ENCODE measurements at regions not wholly inside any gene's neighbourhood (a gene's known extent, or its start where the extent isn't known, plus 50 kb on each side); places are given as distances from the start of the nearest gene placed in this dataset.

DNA sequence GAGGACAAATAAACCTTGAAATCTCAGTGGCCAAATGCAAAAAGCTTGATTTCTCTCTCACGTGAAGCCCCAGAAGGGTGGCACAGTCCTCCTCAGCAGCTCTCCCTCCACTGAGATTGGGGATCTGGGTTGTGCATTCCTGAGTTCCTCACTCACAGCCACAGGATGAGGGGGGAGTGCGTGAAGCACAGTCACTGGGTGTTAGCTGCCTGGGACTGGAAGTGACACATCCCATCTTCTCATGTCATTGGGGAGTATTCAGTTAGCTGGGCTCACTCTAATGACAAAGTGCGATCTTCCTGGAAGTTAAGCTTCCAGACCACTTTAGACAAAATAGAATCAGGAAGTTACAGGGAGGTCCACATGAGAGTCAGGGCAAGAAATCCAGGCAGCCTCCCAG, 192.2 kb upstream of the LRFN2 start:
- Histone ChIP-seq H3K9ac (ENCODE audit: low read length) (no peak overlapping the region), H3K79me2 (ENCODE audit: insufficient read depth, low read length) (no peaks in the 10 kb centered on the region), H3K4me3 (ENCODE audit: insufficient read depth, low read length, poor library complexity, severe bottlenecking) (no peak overlapping the region), H2AFZ (ENCODE audit: low read depth, low read length, severe bottlenecking) (no peak overlapping the region), H4K20me1 (ENCODE audit: low read depth, low read length) (no peaks in the 10 kb centered on the region), H3K4me2 (ENCODE audit: low read depth, low read length, poor library complexity, severe bottlenecking) (no peak overlapping the region), H3K36me3 (ENCODE audit: low read length) (no peaks in the 10 kb centered on the region), H3K9me3 (ENCODE audit: insufficient read depth, low read length) (no peaks in the 10 kb centered on the region), H3K27ac (ENCODE audit: low read depth, low read length) (no peak overlapping the region), H3F3A (ENCODE audit: insufficient read depth) (no peaks in the 10 kb centered on the region), H3K27me3 (ENCODE audit: low read length) (no peaks in the 10 kb centered on the region), H3K9me2 (replicated peaks; ENCODE audit: insufficient read depth, low read length) (no peaks in the 10 kb centered on the region)
- TF ChIP-seq EZH2phosphoT487 (conservative IDR thresholded peaks at IDR 0.05; ENCODE audit: low read length) = no peak
- TF ChIP-seq CTCF (IDR thresholded peaks at IDR 0.05; ENCODE audit: insufficient read depth, low read length, poor library complexity, severe bottlenecking) = no peak

- H3K9ac ChIP-seq (ENCODE audit: low read length) = no peak overlapping the region
- no peaks in the 10 kb centered on the region for H3K36me3 ChIP-seq (ENCODE audit: low read length)
- H3K27me3 ChIP-seq (ENCODE audit: low read length) = no peaks in the 10 kb centered on the region
- H2AFZ ChIP-seq (ENCODE audit: low read depth, low read length, severe bottlenecking) = no peak overlapping the region
- H3F3A ChIP-seq (ENCODE audit: insufficient read depth) = no peaks in the 10 kb centered on the region
- H4K20me1 ChIP-seq (ENCODE audit: low read depth, low read length) = no peaks in the 10 kb centered on the region
- H3K9me2 ChIP-seq (replicated peaks; ENCODE audit: insufficient read depth, low read length) = no peaks in the 10 kb centered on the region
- no peak overlapping the region for H3K27ac ChIP-seq (ENCODE audit: low read depth, low read length)
- no peaks in the 10 kb centered on the region for H3K9me3 ChIP-seq (ENCODE audit: insufficient read depth, low read length)
- H3K4me2 ChIP-seq (ENCODE audit: low read depth, low read length, poor library complexity, severe bottlenecking) = no peak overlapping the region
- no peaks in the 10 kb centered on the region for H3K79me2 ChIP-seq (ENCODE audit: insufficient read depth, low read length)
- no peak overlapping the region for H3K4me3 ChIP-seq (ENCODE audit: insufficient read depth, low read length, poor library complexity, severe bottlenecking)
- no peak for TF ChIP-seq EZH2phosphoT487 (conservative IDR thresholded peaks at IDR 0.05; ENCODE audit: low read length)
- TF ChIP-seq CTCF (IDR thresholded peaks at IDR 0.05; ENCODE audit: insufficient read depth, low read length, poor library complexity, severe bottlenecking) = no peak
These were observed 191.8 kb upstream of the LRFN2 start for GRCh38 chr6:40778918-40779317.

DNA sequence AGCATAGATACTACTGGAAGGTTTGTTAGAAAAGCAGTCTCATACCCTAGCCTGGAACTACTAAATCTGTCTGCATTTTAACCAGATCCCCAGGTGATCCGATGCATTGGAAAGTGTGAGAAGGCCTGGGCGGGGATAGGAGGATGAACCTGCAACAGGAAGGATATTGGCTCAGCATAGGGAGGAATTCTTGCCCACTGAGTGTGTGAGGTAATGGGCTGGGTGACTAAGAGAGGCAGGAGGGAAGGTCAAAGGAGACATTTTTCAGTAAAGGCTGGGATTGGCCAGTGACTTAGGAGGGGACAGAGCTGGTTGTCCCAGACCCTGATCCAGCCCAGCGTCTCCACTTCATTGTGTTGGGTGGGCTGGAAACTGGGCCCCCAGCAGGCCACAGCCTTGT, 191.0 kb upstream of the LRFN2 start:
- Histone ChIP-seq H2AFZ (ENCODE audit: low read depth, low read length, severe bottlenecking) (no peak overlapping the region), H3K27me3 (ENCODE audit: low read length) (no peaks in the 10 kb centered on the region), H3K9me3 (ENCODE audit: insufficient read depth, low read length) (no peaks in the 10 kb centered on the region)

More for the DNA sequence above, 191.0 kb upstream of the LRFN2 start:
- Histone ChIP-seq H3K9ac (ENCODE audit: low read length) (no peak overlapping the region), H3K36me3 (ENCODE audit: low read length) (no peaks in the 10 kb centered on the region), H3K4me3 (ENCODE audit: insufficient read depth, low read length, poor library complexity, severe bottlenecking) (no peak overlapping the region), H4K20me1 (ENCODE audit: low read depth, low read length) (no peaks in the 10 kb centered on the region), H3K9me2 (replicated peaks; ENCODE audit: insufficient read depth, low read length) (no peaks in the 10 kb centered on the region), H3K79me2 (ENCODE audit: insufficient read depth, low read length) (no peaks in the 10 kb centered on the region), H3F3A (ENCODE audit: insufficient read depth) (no peaks in the 10 kb centered on the region), H3K27ac (ENCODE audit: low read depth, low read length) (no peak overlapping the region), H3K4me2 (ENCODE audit: low read depth, low read length, poor library complexity, severe bottlenecking) (no peak overlapping the region)
- TF ChIP-seq EZH2phosphoT487 (conservative IDR thresholded peaks at IDR 0.05; ENCODE audit: low read length) = no peak
- no peak for TF ChIP-seq CTCF (IDR thresholded peaks at IDR 0.05; ENCODE audit: insufficient read depth, low read length, poor library complexity, severe bottlenecking)
